ENCODE measurements at regions not wholly inside any gene's neighbourhood (a gene's known extent, or its start where the extent isn't known, plus 50 kb on each side); places are given as distances from the start of the nearest gene placed in this dataset.
"Not testable (repeated sequence)": the region's sequence is repeated elsewhere in the genome, so short reads cannot be mapped to it uniquely, and the experiment has no call there.

DNA sequence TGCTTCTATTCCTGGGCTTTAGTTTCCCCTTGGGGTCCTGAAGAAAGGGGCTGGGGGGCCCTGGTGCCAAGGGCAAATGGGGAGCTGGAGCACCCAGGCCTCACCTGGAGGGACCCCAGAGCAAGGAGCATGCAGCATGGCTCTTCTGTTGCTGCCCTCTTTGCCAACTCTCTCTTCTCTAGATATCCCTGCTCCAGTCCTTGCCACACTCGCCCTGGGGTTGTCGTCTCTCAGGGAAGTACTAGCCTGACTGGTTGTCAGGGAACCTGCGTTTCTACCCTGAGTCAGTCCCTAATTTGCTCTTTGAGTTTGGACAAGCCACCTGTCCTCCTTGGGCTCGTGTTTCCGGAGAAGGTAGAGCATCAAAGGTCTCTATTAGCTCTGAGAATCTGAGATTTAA lies 63.7 kb upstream of the UBE2Q2 start:
- H3K4me3 ChIP-seq (replicated peaks; ENCODE audit: low read depth, low read length): no peak overlapping the region
- DNase-seq (ENCODE audit: low read depth): no peak
- TF ChIP-seq, protein P1, sequence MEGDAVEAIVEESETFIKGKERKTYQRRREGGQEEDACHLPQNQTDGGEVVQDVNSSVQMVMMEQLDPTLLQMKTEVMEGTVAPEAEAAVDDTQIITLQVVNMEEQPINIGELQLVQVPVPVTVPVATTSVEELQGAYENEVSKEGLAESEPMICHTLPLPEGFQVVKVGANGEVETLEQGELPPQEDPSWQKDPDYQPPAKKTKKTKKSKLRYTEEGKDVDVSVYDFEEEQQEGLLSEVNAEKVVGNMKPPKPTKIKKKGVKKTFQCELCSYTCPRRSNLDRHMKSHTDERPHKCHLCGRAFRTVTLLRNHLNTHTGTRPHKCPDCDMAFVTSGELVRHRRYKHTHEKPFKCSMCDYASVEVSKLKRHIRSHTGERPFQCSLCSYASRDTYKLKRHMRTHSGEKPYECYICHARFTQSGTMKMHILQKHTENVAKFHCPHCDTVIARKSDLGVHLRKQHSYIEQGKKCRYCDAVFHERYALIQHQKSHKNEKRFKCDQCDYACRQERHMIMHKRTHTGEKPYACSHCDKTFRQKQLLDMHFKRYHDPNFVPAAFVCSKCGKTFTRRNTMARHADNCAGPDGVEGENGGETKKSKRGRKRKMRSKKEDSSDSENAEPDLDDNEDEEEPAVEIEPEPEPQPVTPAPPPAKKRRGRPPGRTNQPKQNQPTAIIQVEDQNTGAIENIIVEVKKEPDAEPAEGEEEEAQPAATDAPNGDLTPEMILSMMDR (IDR thresholded peaks at IDR 0.05; ENCODE audit: low read length, missing control alignments): no peak

DNA sequence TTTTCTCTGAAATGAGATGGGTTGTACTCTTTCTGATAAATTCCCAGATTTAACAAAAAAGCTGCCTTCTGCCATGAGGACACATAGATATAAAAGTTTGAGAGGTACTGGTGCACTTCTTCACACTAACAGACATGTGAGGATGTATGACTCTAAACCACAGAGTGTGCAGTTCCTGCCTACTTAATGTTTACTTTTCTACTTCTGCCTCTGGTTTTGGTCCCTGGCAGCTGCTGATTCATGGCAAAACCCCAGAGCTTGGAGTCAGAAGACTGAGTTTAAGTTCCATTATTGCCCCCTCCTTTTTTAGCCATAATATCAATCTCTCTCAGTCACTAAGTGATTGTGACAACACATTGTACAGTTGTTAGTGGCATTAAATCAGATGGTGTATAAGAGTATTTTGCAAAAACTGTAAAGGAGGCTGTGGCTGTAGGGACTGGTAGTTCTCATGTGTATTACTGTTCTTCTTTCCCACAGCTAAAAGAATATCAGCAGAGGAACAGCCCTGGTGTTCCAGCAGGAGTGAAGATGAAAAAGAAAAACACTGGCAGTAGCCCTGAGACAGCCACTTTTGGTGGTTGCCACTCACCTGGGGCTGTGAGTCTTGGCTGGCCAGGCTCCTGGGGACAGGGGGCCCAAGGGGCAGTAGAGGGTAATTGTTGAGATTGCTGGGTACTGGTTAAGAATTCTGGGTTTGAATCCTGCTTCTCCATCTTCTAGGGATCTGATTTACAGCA lies 64.4 kb upstream of the CSPG4 start:
- peak; percentile 17 for DNase-seq (ENCODE audit: low read depth)
- H3K4me3 ChIP-seq (replicated peaks; ENCODE audit: low read depth, low read length): not testable (repeated sequence)

DNA sequence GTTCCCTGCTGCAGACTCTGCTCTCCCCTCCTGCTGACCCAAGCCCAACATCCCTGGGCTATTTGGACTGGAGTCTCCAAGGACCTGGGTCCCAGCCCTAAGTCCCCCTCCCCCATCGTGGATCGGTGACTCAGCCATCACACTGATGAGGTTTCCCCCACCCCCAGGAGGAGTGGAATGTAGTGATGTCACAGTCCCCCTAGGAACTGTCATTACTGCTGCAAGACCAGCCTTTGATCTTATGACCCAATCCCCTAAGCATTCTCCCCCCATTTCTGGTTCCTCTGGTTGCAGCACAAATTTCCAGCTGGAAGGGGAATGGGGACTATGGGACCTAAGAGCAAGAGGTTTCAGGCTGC lies 63.4 kb upstream of the CSPG4 start:
- no peak overlapping the region for H3K4me3 ChIP-seq (replicated peaks; ENCODE audit: low read depth, low read length)
- DNase-seq (ENCODE audit: low read depth): peak; percentile 22
- TF ChIP-seq, protein P1 (IDR thresholded peaks at IDR 0.05; ENCODE audit: low read length, missing control alignments): no peak

DNA sequence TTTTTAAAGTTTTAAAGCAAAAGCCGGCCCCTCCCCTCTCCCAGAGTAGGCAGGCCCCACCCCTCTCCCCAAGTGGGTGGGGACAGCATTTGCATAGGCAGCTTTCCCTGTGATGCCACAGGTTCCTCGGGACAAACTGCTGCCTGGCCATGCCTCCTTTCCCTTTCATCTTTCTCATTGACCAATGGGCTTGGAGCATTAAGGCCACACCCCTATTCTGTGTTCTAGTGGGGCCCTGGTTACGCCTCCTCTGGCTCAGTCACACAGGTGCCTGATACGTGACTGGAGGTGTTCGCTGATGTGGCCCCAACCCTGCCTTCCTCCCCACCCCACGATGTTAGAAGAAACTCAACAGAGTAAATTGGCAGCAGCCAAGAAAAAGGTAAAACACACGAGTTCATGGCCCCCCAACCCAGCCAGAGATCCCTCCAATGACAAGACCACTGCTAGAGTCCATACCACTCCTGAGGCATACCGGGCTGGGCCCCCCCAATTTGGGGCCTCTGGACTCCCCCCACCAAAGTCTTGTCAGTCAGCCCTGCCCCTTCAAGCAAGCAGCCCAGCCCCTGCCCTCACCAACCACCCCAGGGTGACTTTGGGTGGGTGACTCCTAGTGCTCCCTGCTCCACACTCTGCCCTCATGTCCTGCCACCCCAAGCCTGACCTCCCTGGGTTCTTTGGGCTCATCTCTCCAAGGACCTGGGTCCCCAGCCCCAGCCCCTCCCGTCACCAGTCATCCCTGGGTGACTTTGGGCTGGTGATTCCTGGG lies 62.8 kb upstream of the CSPG4 start:
- TF ChIP-seq, protein P1 (IDR thresholded peaks at IDR 0.05; ENCODE audit: low read length, missing control alignments): no peak
- DNase-seq (ENCODE audit: low read depth): no peak
- H3K4me3 ChIP-seq (replicated peaks; ENCODE audit: low read depth, low read length): no peak overlapping the region

DNA sequence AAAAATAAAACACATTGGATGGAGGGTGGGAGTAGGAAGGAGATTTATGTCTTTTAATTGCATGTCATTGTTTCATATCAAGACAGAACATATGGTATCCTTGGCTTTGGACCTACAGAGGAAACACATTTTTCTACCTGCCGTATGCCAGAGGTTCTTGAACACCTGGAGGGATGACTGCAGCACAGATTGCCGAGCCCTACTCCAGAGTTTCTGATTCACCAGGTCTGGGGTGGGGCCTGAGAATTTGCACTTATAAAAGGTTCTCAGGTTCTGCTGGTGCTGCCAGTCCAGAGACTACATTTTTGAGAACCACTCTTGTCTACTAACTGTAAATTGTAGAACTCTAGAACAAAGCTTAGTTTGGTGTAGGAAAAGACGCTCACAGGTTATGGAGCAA lies 61.3 kb upstream of the CSPG4 start:
- DNase-seq (ENCODE audit: low read depth); H3K4me3 ChIP-seq (replicated peaks; ENCODE audit: low read depth, low read length): not testable (repeated sequence)

DNA sequence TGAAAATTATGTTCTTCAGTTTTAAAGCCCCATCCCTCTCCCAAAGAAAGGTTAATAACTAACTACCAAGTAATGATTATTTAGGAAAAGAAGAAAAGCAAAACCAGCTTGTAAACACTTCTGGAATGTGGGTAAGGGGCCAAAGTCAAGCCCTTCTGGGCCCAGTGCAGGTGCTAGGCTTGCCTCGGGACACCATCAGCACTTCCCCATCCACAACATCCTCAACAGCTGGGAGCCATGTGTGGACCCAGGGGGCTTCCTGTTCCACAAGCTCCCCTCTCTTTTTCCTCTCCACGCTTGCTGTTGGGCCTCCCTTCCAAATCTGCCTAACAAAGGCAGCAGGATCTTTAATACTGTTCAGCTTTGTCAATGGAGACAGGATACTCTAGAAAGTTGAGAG lies 58.4 kb upstream of the CSPG4 start:
- H3K4me3 ChIP-seq (replicated peaks; ENCODE audit: low read depth, low read length); DNase-seq (ENCODE audit: low read depth): not testable (repeated sequence)

GRCh38 chr15:75770131-75770530 lies 57.5 kb upstream of the CSPG4 start:
- no peak for DNase-seq (ENCODE audit: low read depth)
- TF ChIP-seq, protein P1 (IDR thresholded peaks at IDR 0.05; ENCODE audit: low read length, missing control alignments): no peak
- no peak overlapping the region for H3K4me3 ChIP-seq (replicated peaks; ENCODE audit: low read depth, low read length)

GRCh38 chr15:75768526-75768925 lies 55.9 kb upstream of the CSPG4 start:
- not testable (repeated sequence) for DNase-seq (ENCODE audit: low read depth); H3K4me3 ChIP-seq (replicated peaks; ENCODE audit: low read depth, low read length)

GRCh38 chr15:75765551-75766305 lies 53.1 kb upstream of the CSPG4 start:
- H3K4me3 ChIP-seq (replicated peaks; ENCODE audit: low read depth, low read length); DNase-seq (ENCODE audit: low read depth): not testable (repeated sequence)

DNA sequence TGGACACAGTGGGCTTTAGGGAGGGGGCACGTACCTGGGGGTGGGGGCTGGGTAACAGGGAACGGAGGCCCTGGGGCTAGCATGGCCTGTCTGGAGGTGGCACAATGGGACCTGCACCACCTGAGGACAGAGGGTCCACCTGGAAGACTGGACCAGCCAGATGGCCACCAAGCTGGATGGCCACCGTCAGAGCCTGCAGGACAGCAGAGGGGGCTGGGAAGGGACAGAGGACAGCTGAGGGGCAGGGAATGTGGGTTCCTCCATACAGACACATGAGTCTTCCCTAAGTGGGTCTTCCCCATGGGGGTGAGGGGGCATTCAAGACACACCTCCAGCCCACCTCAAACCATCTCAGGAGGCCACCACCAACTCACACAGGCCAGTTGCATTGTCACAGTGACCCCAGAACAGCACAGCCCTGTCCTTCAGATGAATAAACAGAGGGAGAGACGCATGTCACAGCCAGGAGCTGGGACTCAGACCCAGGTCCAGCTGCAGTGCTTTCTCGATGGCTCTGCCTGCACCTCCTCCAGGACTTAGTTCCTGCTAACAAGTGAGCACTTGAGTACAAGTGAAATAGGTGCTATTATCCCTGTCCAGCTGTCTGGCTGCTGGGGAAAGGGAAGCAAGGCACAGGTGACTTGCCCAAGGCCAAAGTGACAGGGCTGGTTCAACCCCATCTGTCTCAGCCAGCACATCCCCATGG lies 52.4 kb upstream of the CSPG4 start:
- DNase-seq (ENCODE audit: low read depth); H3K4me3 ChIP-seq (replicated peaks; ENCODE audit: low read depth, low read length): not testable (repeated sequence)

GRCh38 chr15:75763635-75764600 lies 51.3 kb upstream of the CSPG4 start:
- H3K4me3 ChIP-seq (replicated peaks; ENCODE audit: low read depth, low read length); DNase-seq (ENCODE audit: low read depth): not testable (repeated sequence)
